Activated CD4-positive, alpha-beta T cell treated with anti-CD3 and anti-CD28 coated beads, Interleukin-2, amount 10 ng/mL, durations not matched to agents 24 days and 14 days (primary cell): ENCODE measurements at regions not wholly inside any gene's neighbourhood (a gene's known extent, or its start where the extent isn't known, plus 50 kb on each side); places are given as distances from the start of the nearest gene placed in this dataset.

Source experiments
- DNase-seq: peaks from one replicate; pipeline ENCODE4 v3.0.0; 2022
- H3K27ac Mint-ChIP-seq: one replicate; pipeline ENCODE4 v1.8.0; 2022; ENCODE audit warnings: mild to moderate bottlenecking, mixed read lengths
- H3K27me3 Mint-ChIP-seq: one replicate; pipeline ENCODE4 v1.8.0; 2022; ENCODE audit warnings: mixed read lengths
- H3K36me3 Mint-ChIP-seq: one replicate; pipeline ENCODE4 v1.8.0; 2022; ENCODE audit warnings: low read depth, mild to moderate bottlenecking, mixed read lengths
- H3K4me1 Mint-ChIP-seq: one replicate; pipeline ENCODE4 v1.8.0; 2021; ENCODE audit warnings: mixed read lengths
- H3K4me3 Mint-ChIP-seq: one replicate; pipeline ENCODE4 v1.8.0; 2022; ENCODE audit warnings: mild to moderate bottlenecking, moderate library complexity, mixed read lengths
- H3K9me3 Mint-ChIP-seq: one replicate; pipeline ENCODE4 v1.8.0; 2021; ENCODE audit warnings: mixed read lengths
- intact Hi-C: fragments of 100-400 bp; cut with micrococcal nuclease; formaldehyde crosslinking; loops from one replicate; pipeline ENCODE4 v1.15.1; 2023

GRCh38 chr7:113797420-113798010 is 121.3 kb downstream of the PPP1R3A start:
- intact Hi-C loops = no loop called here
- Mint-ChIP-seq H3K27me3 (no peaks in the 10 kb centered on the region), H3K27ac (no peak overlapping the region), H3K4me1 (no peaks in the 10 kb centered on the region), H3K36me3 (no peaks in the 10 kb centered on the region), H3K9me3 (no peaks in the 10 kb centered on the region), H3K4me3 (no peak overlapping the region)
- DNase-seq = no peak

GRCh38 chr7:113796557-113796956 is 122.3 kb downstream of the PPP1R3A start:
- Mint-ChIP-seq H3K4me3 (no peak overlapping the region), H3K4me1 (no peaks in the 10 kb centered on the region), H3K36me3 (no peaks in the 10 kb centered on the region), H3K27ac (no peak overlapping the region), H3K9me3 (no peaks in the 10 kb centered on the region), H3K27me3 (no peaks in the 10 kb centered on the region)
- intact Hi-C loops = no loop called here
- no peak for DNase-seq

GRCh38 chr7:113794573-113794972 is 124.2 kb downstream of the PPP1R3A start:
- no peaks in the 10 kb centered on the region for H3K36me3 Mint-ChIP-seq

GRCh38 chr7:113793171-113793570 is 125.6 kb downstream of the PPP1R3A start:
- Mint-ChIP-seq H3K4me1 (no peaks in the 10 kb centered on the region), H3K27me3 (no peaks in the 10 kb centered on the region), H3K36me3 (no peaks in the 10 kb centered on the region), H3K27ac (no peak overlapping the region), H3K9me3 (no peaks in the 10 kb centered on the region), H3K4me3 (no peak overlapping the region)
- intact Hi-C loops = no loop called here
- no peak for DNase-seq

More at GRCh38 chr7:113794573-113794972, 124.2 kb downstream of the PPP1R3A start:
- Mint-ChIP-seq H3K27me3 (no peaks in the 10 kb centered on the region), H3K4me1 (no peaks in the 10 kb centered on the region), H3K4me3 (no peak overlapping the region), H3K27ac (no peak overlapping the region), H3K9me3 (no peaks in the 10 kb centered on the region)
- intact Hi-C loops = no loop called here
- no peak for DNase-seq

DNA sequence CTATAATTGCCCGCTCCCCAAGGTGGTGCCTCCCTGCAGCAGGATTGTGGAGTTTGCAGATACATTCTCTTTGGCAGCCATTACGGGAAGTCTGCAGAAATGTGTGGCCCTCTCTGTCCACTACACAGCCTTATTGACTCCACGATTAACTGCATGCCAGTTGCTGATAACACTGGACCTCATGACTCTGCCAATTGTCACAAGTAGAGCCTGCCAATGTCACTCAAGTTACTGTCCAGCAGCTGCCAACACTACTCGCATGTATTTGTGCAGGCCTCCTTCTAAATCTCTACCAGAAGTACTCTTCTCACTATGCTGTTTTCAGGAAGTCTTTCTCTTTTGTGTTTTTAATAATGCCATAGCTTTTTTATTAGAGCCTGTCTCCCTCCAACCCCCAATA is 128.8 kb downstream of the PPP1R3A start:
- intact Hi-C loops = no loop called here
- H3K4me1 Mint-ChIP-seq = no peaks in the 10 kb centered on the region
- no peak overlapping the region for H3K27ac Mint-ChIP-seq
- H3K36me3 Mint-ChIP-seq = no peaks in the 10 kb centered on the region
- H3K4me3 Mint-ChIP-seq = no peak overlapping the region
- H3K27me3 Mint-ChIP-seq = no peaks in the 10 kb centered on the region
- H3K9me3 Mint-ChIP-seq = no peaks in the 10 kb centered on the region
- DNase-seq = no peak

DNA sequence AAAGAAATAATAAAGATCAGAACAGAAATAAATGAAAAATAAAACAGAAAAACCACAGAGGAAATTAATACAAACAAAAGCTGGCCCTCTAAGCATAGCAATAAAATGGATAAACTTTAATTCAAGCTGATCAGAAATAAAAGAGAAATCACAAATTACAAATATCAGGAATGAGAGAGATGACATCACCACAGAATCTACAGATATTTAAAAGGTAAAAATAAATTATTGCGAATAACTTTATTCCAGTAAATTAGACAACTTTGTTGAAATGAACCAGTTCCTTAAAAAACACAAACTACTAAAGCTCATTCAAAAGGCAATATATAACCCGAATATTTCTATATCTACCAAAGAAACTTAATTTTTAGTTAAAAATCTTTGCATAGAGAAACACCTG is 131.7 kb downstream of the PPP1R3A start:
- Mint-ChIP-seq H3K27me3 (no peaks in the 10 kb centered on the region), H3K4me1 (no peaks in the 10 kb centered on the region), H3K9me3 (no peaks in the 10 kb centered on the region), H3K4me3 (no peak overlapping the region), H3K27ac (no peak overlapping the region), H3K36me3 (no peaks in the 10 kb centered on the region)
- DNase-seq = no peak
- intact Hi-C loops = no loop called here

DNA sequence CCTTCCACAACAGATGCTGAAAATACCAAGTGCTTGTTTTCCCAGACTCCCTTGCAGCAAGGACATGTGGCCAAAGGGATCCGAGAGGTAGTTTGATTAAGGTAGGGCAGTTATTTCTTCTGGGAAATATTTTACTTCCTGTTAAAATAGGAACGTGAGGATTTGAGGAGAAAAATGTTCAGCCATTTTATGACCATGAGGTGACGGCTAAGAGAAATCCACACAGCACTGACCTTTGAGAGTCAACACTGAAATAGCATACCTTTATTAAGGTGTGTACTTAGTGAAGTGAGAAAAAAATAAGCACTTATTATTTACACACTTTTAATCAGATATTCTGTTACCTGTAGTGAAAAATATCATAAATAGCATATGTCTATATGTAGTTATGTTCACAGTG is 133.9 kb downstream of the PPP1R3A start:
- no peak for DNase-seq
- Mint-ChIP-seq H3K36me3 (no peaks in the 10 kb centered on the region), H3K9me3 (no peaks in the 10 kb centered on the region), H3K4me1 (no peaks in the 10 kb centered on the region), H3K27ac (no peak overlapping the region), H3K4me3 (no peak overlapping the region), H3K27me3 (no peaks in the 10 kb centered on the region)
- intact Hi-C loops = no loop called here

- Mint-ChIP-seq H3K27ac (no peak overlapping the region), H3K36me3 (no peaks in the 10 kb centered on the region), H3K9me3 (no peaks in the 10 kb centered on the region), H3K4me3 (no peak overlapping the region), H3K27me3 (no peaks in the 10 kb centered on the region), H3K4me1 (no peaks in the 10 kb centered on the region)
- intact Hi-C loops = no loop called here
- no peak for DNase-seq
These were observed 134.5 kb downstream of the PPP1R3A start for GRCh38 chr7:113784316-113784715.

- Mint-ChIP-seq H3K27ac (no peak overlapping the region), H3K4me3 (no peak overlapping the region), H3K4me1 (no peaks in the 10 kb centered on the region)
These were observed 135.4 kb downstream of the PPP1R3A start for GRCh38 chr7:113783403-113783802.

GRCh38 chr7:113775804-113776203 is 143.0 kb downstream of the PPP1R3A start:
- Mint-ChIP-seq H3K4me3 (no peak overlapping the region), H3K27ac (no peak overlapping the region), H3K9me3 (no peaks in the 10 kb centered on the region), H3K27me3 (no peaks in the 10 kb centered on the region), H3K4me1 (no peaks in the 10 kb centered on the region), H3K36me3 (no peaks in the 10 kb centered on the region)
- no peak for DNase-seq
- intact Hi-C loops = no loop called here

More at GRCh38 chr7:113783403-113783802, 135.4 kb downstream of the PPP1R3A start:
- DNase-seq = no peak
- no peaks in the 10 kb centered on the region for H3K27me3 Mint-ChIP-seq
- intact Hi-C loops = no loop called here
- no peaks in the 10 kb centered on the region for H3K36me3 Mint-ChIP-seq
- no peaks in the 10 kb centered on the region for H3K9me3 Mint-ChIP-seq

DNA sequence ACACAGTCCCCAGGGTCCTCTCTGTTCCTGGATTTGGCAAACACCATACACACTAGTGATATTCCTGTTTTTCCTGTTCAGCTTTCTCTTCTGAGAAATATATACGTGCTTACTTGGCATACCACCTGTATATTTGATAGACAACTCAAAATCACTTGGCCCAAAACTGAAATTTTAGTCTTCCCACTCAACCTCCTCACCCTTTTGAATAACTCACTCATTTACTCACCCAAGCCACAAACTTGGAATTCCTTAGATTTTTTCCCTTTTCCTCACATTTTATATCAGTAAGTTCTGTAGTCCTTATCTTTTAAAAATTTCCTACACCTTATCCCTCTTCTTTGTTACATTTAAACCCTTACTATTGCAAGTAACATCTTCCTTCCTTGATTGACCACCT is 143.4 kb downstream of the PPP1R3A start:
- no peak for DNase-seq
- intact Hi-C loops = no loop called here

GRCh38 chr7:113774182-113774807 is 144.5 kb downstream of the PPP1R3A start:
- intact Hi-C loops = no loop called here
- Mint-ChIP-seq H3K27ac (no peak overlapping the region), H3K27me3 (no peaks in the 10 kb centered on the region), H3K36me3 (no peaks in the 10 kb centered on the region), H3K9me3 (no peaks in the 10 kb centered on the region), H3K4me1 (no peaks in the 10 kb centered on the region), H3K4me3 (no peak overlapping the region)
- DNase-seq = no peak

More for the DNA sequence above, 143.4 kb downstream of the PPP1R3A start:
- Mint-ChIP-seq H3K4me3 (no peak overlapping the region), H3K9me3 (no peaks in the 10 kb centered on the region), H3K27me3 (no peaks in the 10 kb centered on the region), H3K27ac (no peak overlapping the region), H3K4me1 (no peaks in the 10 kb centered on the region), H3K36me3 (no peaks in the 10 kb centered on the region)

DNA sequence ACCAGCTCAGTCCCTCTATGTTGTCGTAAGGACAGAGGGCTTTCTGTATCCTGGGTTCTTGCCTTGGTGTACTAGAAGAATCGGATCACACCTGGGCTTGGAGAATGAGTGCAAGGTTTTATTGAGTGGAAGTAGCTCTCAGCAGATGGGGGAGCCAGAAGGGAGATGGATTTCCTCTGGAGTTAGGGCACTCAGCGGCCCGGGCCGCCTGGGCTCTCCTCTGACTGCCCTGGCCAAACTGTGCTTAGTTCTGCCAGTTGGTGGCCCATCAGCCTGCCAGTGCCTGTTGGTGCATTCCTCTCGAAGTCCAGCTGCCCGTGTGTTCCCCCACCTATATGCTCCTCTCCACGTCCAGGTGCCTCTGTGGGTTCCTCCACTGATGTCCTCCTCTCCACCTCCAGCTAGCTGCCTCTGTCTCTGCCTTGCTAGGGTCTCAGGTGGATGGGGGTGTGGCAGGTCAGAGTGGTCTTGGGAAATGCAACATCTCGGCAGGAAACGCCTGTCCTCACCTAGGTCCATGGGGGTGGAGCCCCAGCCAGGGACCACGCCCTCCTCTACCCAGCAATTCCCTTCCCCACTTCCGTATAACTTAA is 148.6 kb downstream of the PPP1R3A start:
- Mint-ChIP-seq H3K27ac (no peak overlapping the region), H3K36me3 (no peaks in the 10 kb centered on the region)

GRCh38 chr7:113768387-113768786 is 150.4 kb downstream of the PPP1R3A start:
- intact Hi-C loops = no loop called here
- Mint-ChIP-seq H3K4me1 (no peaks in the 10 kb centered on the region), H3K4me3 (no peak overlapping the region), H3K27ac (no peak overlapping the region), H3K36me3 (no peaks in the 10 kb centered on the region), H3K27me3 (no peaks in the 10 kb centered on the region), H3K9me3 (no peaks in the 10 kb centered on the region)
- no peak for DNase-seq

More for the DNA sequence above, 148.6 kb downstream of the PPP1R3A start:
- Mint-ChIP-seq H3K4me3 (no peak overlapping the region), H3K9me3 (no peaks in the 10 kb centered on the region), H3K27me3 (no peaks in the 10 kb centered on the region), H3K4me1 (no peaks in the 10 kb centered on the region)
- intact Hi-C loops = no loop called here
- DNase-seq = no peak
